ENCODE measurements at regions not wholly inside any gene's neighbourhood (a gene's known extent, or its start where the extent isn't known, plus 50 kb on each side); places are given as distances from the start of the nearest gene placed in this dataset.

GRCh38 chr11:134655189-134655989 lies 243.3 kb upstream of the B3GAT1 start:
- no peaks in the 10 kb centered on the region for H3K27me3 ChIP-seq (ENCODE audit: control insufficient read depth, insufficient read depth, low read length)
- H3K9me3 ChIP-seq (ENCODE audit: control insufficient read depth, low read length): no peaks in the 10 kb centered on the region
- H3K9ac ChIP-seq: no peak overlapping the region
- no peak overlapping the region for H2AFZ ChIP-seq
- no peak overlapping the region for H3K4me3 ChIP-seq (ENCODE audit: low read depth, low read length)
- no peak for TF ChIP-seq CTCF (IDR thresholded peaks at IDR 0.05)
- no peaks in the 10 kb centered on the region for H3K79me2 ChIP-seq
- no peak overlapping the region for H3K4me2 ChIP-seq (ENCODE audit: low read length)
- no peak overlapping the region for H3K27ac ChIP-seq
- no peaks in the 10 kb centered on the region for H3K36me3 ChIP-seq (ENCODE audit: control insufficient read depth, insufficient read depth, low read length)
- H3K4me1 ChIP-seq: no peaks in the 10 kb centered on the region

GRCh38 chr11:134654161-134654915 lies 242.3 kb upstream of the B3GAT1 start:
- H3K79me2 ChIP-seq: no peaks in the 10 kb centered on the region
- no peak overlapping the region for H2AFZ ChIP-seq
- no peaks in the 10 kb centered on the region for H3K4me1 ChIP-seq
- H3K27ac ChIP-seq: no peak overlapping the region
- H3K9ac ChIP-seq: no peak overlapping the region
- no peaks in the 10 kb centered on the region for H3K36me3 ChIP-seq (ENCODE audit: control insufficient read depth, insufficient read depth, low read length)
- no peaks in the 10 kb centered on the region for H3K27me3 ChIP-seq (ENCODE audit: control insufficient read depth, insufficient read depth, low read length)
- no peak overlapping the region for H3K4me2 ChIP-seq (ENCODE audit: low read length)
- TF ChIP-seq CTCF (IDR thresholded peaks at IDR 0.05): no peak
- no peak overlapping the region for H3K4me3 ChIP-seq (ENCODE audit: low read depth, low read length)
- no peaks in the 10 kb centered on the region for H3K9me3 ChIP-seq (ENCODE audit: control insufficient read depth, low read length)

GRCh38 chr11:134652586-134653255 lies 240.7 kb upstream of the B3GAT1 start:
- Histone ChIP-seq H3K4me2 (ENCODE audit: low read length) (no peak overlapping the region), H2AFZ (no peak overlapping the region), H3K36me3 (ENCODE audit: control insufficient read depth, insufficient read depth, low read length) (no peaks in the 10 kb centered on the region), H3K9me3 (ENCODE audit: control insufficient read depth, low read length) (no peaks in the 10 kb centered on the region), H3K9ac (no peak overlapping the region), H3K27ac (no peak overlapping the region), H3K4me3 (ENCODE audit: low read depth, low read length) (no peak overlapping the region), H3K27me3 (ENCODE audit: control insufficient read depth, insufficient read depth, low read length) (no peaks in the 10 kb centered on the region), H3K4me1 (no peaks in the 10 kb centered on the region), H3K79me2 (no peaks in the 10 kb centered on the region)
- TF ChIP-seq CTCF (IDR thresholded peaks at IDR 0.05): no peak

- Histone ChIP-seq H3K36me3 (ENCODE audit: control insufficient read depth, insufficient read depth, low read length) (no peaks in the 10 kb centered on the region), H3K27ac (no peak overlapping the region), H3K9me3 (ENCODE audit: control insufficient read depth, low read length) (no peaks in the 10 kb centered on the region), H3K4me1 (no peaks in the 10 kb centered on the region), H3K4me2 (ENCODE audit: low read length) (no peak overlapping the region), H3K27me3 (ENCODE audit: control insufficient read depth, insufficient read depth, low read length) (no peaks in the 10 kb centered on the region), H3K9ac (no peak overlapping the region), H2AFZ (no peak overlapping the region), H3K79me2 (no peaks in the 10 kb centered on the region), H3K4me3 (ENCODE audit: low read depth, low read length) (no peak overlapping the region)
- TF ChIP-seq CTCF (IDR thresholded peaks at IDR 0.05): no peak
Observed at GRCh38 chr11:134647066-134647743, 235.2 kb upstream of the B3GAT1 start.

Measured in parathyroid adenoma (tissue), 2 donors.